Amygdala (tissue), 56 donors: ENCODE measurements at regions not wholly inside any gene's neighbourhood (a gene's known extent, or its start where the extent isn't known, plus 50 kb on each side); places are given as distances from the start of the nearest gene placed in this dataset.
"Not testable (repeated sequence)": the region's sequence is repeated elsewhere in the genome, so short reads cannot be mapped to it uniquely, and the experiment has no call there.

Source experiments
- DNase-seq, 56 donors: peaks; one replicate each; lab custom pipeline; 2025; lab: John Stamatoyannopoulos, UW

DNA sequence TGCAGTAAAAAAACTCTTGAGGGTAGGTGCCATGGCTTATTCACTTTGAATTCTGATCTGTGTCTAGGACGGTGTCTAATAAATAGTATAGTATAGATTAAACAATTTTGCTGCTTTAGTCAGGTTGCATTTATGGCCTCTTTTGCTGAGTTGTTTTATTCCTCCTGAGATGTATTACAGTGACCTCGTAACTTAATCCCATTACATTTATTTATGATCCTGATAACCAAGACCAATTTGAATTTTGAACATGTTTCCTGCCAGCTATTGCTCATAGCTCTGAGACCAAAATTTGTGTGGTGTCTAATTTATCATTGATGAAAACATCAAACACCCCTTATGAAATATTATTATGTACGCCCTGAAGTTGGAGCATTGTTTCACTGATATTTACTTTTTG lies 381.9 kb upstream of the SEMA3C start:
- DNase-seq = no peak

DNA sequence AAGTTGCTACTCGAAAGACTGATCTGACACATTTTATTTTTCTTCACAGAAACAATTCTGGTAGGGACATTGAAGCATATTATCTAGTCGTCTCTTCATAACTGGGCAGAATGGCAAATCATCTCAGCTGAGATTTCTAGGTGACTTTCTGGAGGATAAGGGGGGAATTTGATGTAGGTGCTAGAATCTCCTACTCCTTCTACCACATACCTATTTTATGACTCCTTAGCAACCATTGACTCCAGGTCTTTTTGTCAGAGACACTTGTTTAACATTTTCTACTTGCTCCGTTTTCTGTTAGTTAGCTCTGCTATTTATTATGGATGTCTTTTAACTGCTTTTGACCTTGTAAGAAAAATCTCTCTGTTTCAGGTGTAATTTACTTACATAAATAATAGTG lies 380.9 kb upstream of the SEMA3C start:
- no peak for DNase-seq

DNA sequence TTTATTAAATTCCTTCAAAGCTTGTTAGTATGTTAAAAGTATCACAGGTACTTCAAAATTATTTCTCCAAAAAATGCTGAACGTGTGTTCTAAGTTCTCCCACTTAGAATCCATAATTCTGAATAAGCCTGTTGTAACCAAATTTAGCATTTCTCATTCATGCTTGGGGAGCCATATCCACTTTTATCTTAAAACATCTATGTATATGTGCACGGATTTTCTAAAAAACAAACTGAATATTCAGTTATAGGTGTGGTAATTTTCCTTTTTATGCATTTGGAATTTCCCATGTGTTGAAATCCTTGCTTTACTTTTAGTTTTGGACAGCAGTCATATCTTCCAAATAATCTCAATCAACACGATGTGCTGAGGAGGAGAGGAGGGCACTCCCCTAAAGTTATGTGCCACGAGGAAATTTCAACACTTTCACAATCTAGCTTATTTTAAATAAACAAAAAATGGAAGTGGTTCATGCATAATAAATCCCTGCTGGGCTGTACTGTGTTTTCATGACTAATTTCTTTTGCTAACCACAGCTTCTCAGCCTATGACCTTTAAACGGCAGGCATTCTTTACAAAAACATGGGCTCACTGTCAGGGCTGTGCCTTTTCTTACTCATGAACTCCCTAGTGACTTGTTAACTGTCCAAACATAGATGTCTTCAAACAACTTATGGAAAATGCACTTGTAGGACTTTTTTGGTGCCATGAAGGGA lies 380.3 kb upstream of the SEMA3C start:
- no peak for DNase-seq

DNA sequence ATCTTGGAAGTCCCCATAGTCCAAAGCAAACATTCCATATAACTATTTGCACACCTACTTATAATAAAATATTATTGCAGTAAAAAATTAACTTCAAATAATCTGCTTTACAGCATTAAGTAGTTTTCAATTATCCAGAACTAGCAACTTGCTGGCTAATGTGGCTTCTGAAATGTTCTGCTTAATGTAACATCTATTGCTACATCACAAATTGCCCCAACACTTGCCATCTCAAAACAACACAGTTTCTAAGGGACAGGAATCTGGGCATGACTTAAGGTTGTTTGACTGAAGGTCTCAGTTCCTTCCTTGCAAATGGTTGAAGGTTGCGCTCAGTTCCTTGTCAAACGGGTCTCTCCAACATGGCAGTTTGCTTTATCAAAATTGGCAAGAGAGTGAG lies 378.5 kb upstream of the SEMA3C start:
- DNase-seq = no peak

DNA sequence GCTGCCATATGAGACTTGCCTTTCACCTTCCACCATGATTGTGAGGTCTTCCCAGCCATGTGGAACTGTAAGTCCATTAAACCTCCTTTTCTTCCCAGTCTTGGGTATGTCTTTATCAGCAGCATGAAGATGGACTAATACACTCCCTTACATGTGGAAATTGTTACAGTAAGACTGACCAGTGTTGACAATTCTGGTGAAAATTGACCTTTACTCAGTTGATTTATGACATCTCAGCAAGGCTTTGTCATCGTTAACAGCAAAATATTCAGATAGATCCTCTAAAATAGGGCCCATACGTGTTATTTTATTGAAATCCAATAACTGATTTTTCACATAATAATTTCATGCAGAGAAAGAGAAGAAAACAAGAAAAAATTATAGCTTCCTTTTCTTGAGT lies 377.9 kb upstream of the SEMA3C start:
- no peak for DNase-seq

DNA sequence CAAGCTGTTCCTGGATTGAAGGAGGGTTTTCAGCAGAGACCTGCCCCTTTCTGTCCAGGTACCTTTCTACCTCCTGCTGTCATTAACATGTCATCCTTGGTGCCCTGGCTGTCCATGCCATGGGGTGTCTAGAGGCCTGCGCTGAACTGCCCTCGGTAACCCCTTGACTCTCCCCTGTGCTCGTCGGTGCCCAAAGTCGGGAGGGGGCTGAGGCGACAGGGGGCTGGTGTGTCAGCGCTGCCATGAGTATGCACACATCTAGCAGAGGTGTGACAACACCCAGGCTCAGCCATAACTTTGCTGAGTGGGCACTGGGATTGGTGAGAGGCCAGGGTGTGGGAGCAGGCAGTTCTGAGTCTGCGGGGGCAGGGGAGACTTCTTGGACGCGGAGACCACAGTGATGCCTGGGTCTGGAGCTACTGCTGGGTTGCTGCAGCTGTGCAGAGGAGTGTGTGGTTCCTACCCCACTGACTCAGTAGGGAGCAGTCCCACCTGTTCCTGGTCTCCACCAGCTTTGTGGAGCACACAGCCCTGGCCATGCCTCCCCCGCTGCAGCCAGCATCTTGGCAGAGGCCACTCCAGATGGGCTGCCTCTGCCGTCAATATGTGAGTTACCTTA lies 376.2 kb upstream of the SEMA3C start:
- DNase-seq = no peak

DNA sequence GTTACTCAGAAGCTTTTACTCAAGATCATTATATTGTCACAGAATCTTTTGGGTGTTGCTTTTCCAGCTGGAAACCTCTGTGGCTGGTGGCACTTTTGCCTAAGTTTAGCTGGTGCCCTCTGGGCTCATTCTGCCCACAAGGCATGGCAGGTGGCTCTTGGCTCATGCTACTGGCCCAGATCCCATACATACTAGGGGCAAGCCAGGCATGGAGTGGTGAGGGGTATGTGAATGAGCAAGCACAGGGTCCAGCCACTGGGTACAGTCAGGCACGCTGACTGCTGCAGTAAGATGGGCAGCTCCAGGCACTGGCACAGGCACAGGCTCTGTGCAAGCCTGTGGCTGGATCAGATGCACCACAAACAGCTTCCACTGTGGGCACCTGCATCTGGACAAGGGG lies 375.0 kb upstream of the SEMA3C start:
- no peak for DNase-seq

DNA sequence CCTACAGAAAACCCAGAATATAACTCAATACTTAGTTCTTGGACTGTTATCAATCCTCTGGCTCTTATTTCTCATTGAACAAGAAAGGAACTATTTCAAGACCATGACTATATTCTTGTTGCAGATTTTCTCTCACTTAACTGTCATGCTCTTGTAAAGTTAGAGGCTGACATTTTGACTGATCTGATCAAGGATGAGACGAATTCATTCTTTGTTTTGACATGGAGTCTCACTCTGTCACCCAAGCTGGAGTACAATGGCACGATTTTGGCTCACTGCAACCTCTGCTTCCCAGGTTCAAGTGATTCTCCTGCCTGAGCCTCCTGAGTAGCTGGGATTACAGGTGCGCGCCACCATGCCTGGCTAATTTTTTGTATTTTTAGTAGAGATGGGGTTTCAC lies 367.9 kb upstream of the SEMA3C start:
- DNase-seq = not testable (repeated sequence)

DNA sequence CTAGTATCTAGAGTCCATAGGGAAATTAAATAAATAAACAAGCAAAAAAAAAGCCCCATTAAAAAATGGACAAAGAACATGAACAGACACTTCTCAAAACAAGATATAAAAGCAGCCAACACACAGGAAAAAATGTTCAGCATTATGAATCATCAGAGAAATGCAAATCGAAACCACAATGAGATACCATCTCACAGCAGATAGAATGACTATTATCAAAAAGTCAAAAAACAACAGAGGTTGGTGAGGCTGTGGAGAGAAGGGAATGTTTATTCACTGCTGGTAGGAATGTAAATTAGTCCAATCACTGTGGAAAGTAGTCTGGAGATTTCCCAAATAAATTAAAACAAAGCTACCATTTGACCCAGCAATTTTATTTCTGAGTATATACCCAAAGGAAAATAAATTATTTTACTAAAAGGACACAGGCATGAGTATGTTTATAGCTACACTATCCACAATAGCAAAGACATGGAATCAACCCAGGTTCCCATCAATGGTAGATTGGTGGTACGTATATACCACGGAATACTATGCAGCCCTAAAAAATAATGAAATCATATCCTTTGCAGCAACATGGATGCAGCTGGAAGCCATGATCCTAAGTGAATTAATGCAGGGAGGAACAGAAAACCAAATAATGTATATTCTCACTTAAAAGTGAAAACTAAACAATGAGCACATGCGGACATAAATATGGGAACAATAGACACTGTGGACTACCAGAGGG lies 366.5 kb upstream of the SEMA3C start:
- no peak for DNase-seq

DNA sequence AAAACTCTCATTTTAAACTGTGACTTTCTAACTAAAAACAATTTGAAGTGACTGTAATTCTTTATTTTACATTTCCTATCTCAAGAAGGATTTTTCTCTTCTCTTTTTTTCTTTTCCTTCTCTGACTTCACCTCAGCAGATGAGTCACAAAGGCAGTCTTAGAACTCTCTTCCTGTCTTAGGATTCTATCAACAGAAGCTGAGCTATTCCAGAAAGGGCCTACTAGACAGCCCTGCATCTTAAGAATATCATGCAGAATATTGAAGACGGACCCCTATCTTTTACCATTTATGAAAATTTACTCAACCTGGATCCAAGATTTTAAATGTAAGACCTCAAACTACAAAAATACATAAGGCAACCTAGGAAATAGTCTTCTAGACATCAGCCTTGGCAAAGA lies 365.7 kb upstream of the SEMA3C start:
- no peak for DNase-seq

DNA sequence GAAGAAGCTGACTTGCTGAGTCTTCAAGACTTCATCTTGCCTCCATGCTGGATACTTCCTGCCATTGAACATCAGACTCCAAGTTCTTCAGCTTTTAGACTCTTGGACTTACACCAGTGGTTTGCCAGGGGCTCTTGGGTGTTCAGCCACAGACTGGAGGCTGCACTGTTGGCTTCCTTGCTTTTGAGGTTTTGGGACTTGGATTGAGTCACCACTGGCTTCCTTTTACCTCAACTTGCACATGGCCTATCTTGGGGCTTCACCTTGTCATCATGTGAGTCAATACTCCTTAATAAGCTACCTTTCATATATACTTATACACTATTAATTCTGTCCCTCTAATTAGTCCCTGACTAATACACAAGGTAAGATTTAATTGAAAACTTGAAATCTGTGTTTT lies 361.7 kb upstream of the SEMA3C start:
- no peak for DNase-seq

DNA sequence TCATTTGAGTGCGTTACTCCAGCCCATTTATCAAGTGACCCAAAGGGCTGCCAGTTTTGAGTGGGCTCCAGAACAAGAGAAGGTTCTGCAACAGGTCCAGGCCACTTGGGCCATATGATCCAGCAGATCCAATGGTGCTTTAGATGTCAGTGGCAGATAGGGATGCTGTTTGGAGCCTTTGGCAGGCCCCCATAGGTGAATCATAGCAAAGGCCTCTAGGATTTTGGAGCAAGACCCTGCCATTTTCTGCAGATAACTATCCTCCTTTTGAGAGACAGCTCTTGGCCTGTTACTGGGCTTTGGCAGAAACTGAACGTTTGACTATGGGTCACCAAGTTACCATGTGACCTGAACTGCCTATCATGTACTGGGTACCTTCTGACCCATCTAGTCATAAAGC lies 358.8 kb upstream of the SEMA3C start:
- DNase-seq = no peak

DNA sequence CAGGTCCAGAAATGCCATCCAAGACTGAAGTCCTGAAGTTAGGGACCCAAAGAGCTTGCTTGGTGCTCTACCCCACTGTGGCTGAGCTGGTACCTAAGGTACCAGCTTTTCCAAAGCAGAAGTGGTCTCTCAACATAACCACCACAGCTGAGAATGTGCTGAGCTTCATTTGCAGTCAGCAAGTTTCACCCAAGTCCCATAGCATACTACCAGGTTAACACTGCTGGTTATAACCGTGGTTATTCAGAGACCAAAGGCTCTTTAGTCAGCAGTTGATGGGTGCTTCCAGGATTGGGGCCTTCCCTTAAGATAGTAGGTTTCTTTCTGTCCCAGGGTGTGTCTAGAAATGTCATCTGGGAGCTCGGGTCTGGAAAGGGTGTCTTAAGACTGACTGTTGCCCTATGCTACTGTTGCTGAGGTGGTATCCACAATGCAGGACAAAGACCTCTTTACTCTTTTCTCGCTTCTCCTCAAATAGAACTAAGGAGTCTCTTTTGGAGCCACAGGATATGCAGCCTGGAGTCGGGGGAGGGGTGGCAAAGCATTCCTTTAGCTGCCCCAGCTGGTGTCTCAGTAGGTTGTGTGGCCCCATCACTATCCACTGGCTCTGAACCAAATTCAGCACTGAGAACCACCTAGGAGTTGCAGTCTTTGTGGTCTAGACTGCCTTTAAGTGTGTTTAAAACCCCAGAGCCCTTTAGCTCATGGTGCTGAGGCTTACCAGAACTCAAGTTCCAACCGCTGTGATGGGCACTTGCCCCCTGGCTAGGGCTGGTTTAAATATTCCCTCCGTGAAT lies 354.9 kb upstream of the SEMA3C start:
- DNase-seq = no peak

DNA sequence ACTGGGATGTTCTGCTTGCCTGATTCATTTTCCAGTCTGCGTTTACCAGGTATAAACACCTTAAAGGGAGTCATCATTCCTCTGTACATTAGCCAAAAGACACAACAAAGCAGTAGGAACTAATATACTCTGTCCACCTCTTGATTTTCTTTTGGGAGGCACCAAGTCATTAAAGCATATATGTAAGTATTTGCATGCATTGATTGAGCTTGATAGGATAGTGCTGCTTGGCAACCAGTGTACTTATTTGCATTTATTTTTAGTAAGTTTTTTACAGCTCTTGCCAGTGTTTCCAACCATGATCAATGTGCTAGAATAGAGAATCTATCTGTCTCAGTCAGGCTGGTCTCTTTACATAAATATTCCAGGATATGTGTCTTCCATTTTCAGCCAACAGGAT lies 353.3 kb upstream of the SEMA3C start:
- no peak for DNase-seq

DNA sequence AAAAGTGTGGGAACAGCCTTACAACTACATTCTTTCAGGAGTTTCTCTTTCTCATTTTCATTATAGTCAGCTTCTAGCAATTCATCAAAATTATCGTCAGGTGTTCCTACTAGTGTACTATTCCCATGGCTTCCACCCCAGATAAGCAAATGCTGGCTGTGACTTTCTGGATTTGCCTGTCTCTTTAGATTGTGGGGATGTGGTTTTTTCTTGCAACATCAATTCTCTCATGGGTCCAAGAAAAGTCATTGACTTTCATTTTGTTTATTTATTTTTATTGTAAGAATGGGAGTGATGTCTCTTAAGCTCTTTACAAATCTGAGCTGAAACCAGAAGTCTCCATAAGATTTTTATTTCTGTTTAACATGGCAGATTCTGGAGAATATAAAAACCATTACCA lies 349.7 kb upstream of the SEMA3C start:
- no peak for DNase-seq

DNA sequence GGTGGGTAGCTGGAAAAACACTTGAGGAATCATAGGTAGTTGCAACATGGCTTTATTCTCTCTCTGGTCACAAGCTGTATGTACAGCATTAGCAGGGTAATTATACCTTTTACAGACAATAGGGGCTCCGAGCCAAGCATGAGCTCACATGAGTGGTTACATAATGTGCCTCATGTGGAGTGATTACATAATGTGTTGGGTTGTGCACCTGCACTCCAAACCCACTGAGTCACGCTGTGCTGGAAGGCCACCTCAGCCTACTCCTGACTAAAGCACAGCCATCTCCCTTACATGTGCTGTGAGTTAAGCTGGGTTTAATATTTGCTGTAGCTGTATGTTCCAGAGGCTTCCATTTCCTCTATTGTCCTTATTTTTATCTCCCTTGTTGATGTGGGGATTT lies 348.7 kb upstream of the SEMA3C start:
- no peak for DNase-seq

DNA sequence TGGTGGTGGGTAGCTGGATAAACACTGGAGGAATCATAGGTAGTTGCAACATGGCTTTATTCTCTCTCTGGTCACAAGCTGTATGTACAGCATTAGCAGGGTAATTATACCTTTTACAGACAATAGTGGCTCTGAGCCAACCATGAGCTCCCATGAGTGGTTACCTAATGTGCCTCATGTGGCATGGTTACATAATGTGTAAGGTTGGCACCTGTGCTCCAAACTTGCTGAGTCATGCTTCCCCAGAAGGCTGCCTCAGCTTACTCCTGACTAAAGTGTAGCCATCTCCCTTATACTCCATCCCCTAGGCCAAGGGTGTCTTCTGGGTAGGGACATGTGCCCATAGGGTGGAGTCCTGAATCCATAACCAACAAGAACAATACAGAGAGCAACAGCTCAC lies 345.3 kb upstream of the SEMA3C start:
- no peak for DNase-seq

DNA sequence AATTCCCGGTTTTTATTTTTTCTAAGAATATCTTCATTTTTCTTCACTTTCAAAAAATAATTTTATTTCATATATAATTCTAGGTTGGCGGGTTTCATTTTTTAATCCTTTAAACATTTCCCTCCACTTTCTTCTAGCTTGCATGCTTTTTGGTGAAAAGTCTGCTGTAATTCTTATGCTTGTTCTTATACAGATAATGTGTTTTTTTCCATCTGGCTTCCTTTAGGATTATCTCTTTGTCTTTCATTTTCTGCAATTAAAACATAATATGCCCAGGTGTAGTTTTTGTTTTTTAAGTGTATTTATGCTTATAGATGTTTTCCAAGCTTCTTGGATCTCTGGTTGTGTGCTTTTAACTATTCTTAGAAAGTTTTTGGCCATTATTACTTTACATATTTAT lies 341.3 kb upstream of the SEMA3C start:
- DNase-seq = no peak

DNA sequence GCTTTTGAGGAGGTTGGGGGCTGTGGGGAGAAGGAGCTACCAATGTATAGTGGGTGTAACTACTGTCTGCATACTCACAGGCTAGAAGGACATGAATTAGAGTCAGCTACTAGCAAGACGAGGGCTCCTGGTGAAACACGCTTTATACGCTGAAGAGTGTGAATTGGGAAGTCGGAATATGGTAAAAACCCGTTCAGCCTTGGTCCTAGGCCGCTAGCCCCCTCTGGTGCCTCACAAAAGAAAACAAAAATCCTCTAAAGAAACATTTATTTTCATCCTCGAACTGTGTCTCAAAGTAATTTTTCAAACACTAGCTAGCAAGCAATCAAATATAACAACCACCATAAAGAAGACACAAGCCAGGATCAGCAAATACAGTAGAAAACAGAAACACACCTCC lies 338.1 kb upstream of the SEMA3C start:
- no peak for DNase-seq

DNA sequence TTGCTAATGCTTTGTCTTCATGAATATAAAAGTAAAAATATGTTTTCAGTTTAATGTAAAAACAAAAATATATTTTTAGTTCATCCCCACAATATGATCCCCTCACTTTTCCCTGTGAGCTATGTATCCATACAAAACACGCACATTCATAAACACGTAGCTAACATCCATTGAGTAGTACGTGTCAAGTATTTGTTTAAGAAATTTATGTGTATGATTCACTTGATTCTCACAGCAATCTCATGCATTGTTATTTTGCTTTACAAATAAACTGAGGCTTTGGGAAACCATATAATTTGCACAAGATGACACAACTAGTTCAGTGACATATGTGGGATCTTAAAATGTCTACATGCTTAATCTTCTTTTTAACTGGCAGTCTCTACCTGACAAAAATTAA lies 329.6 kb upstream of the SEMA3C start:
- no peak for DNase-seq

DNA sequence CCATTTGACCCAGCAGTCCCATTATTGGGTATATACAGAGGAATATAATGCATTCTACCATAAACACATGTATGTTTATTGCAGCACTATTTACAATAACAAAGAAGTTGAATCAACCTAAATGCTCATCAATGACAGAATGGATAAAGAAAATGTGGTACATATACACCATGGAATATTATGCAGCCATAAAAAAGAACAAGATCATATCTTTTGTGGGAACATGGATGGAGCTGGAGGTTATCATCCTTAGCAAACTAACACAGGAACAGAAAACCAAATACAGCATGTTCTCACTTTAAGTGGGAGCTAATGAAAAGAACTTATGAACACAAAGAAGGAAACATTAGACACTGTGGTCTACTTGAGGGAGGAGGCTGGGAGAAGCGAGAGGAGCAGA lies 328.5 kb upstream of the SEMA3C start:
- not testable (repeated sequence) for DNase-seq
